HepG2 (cell line): ENCODE measurements at regions not wholly inside any gene's neighbourhood (a gene's known extent, or its start where the extent isn't known, plus 50 kb on each side); places are given as distances from the start of the nearest gene placed in this dataset.
A peak's percentile ranks its signal among the peaks of the same experiment; 100 is the strongest.

Experiments
- ASH2L ChIP-seq: fragments of 300-600, 200-600 bp; sonication (generic); IDR thresholded peaks from 2 replicates; pipeline ENCODE4 v1.7.0; 2017; ENCODE audit warnings: low read depth, mild to moderate bottlenecking, moderate library complexity, mixed read lengths, low read length; ENCODE audit not compliant: insufficient read length
- HNRNPK ChIP-seq: fragments of 200-400 bp; formaldehyde crosslinking; IDR thresholded peaks from 2 replicates; pipeline ENCODE4 v1.6.1; 2018; ENCODE audit warnings: low read length, low read depth, moderate library complexity, mild to moderate bottlenecking; ENCODE audit not compliant: poor library complexity, severe bottlenecking
- KDM4B ChIP-seq: sonication (generic); formaldehyde crosslinking; IDR thresholded peaks from 2 replicates; pipeline ENCODE4 v1.4.0; 2020; ENCODE audit warnings: missing genetic modification reagents
- KLF6 ChIP-seq: IDR thresholded peaks from 2 replicates; pipeline ENCODE4 v1.8.0; 2016; ENCODE audit warnings: missing biosample characterization, missing genetic modification reagents
- MBD4 ChIP-seq: IDR thresholded peaks from 2 replicates; pipeline ENCODE4 v1.6.1; 2012; ENCODE audit warnings: low read length, inconsistent platforms, borderline replicate concordance
- MXD4 ChIP-seq: IDR thresholded peaks from 2 replicates; pipeline ENCODE4 v1.6.1; 2016; ENCODE audit warnings: mild to moderate bottlenecking, missing biosample characterization, missing genetic modification reagents
- NFKBIZ ChIP-seq: IDR thresholded peaks from 2 replicates; pipeline ENCODE4 v1.6.1; 2018; ENCODE audit warnings: missing genetic modification reagents, missing compliant biosample characterization
- NKX3-1 ChIP-seq: sonication (generic); formaldehyde crosslinking; IDR thresholded peaks from 2 replicates; pipeline ENCODE4 v1.5.0; 2020; ENCODE audit warnings: missing genetic modification reagents
- PHB2 ChIP-seq: fragments of 450-650 bp; IDR thresholded peaks from 2 replicates; pipeline ENCODE4 v1.6.1; 2018; ENCODE audit not compliant: partially characterized antibody
- POLR2AphosphoS2 ChIP-seq: IDR thresholded peaks from 2 replicates; pipeline ENCODE4 v1.6.1; 2011; ENCODE audit warnings: low read depth, low read length, improper control_type of control experiment
- RARG ChIP-seq: sonication (generic); formaldehyde crosslinking; IDR thresholded peaks from 2 replicates; pipeline ENCODE4 v1.4.0; 2020; ENCODE audit warnings: low read depth, mild to moderate bottlenecking, missing genetic modification reagents
- RCOR2 ChIP-seq: IDR thresholded peaks from 2 replicates; pipeline ENCODE4 v1.6.1; 2016; ENCODE audit warnings: missing biosample characterization, missing genetic modification reagents
- SATB2 ChIP-seq: sonication (generic); formaldehyde crosslinking; IDR thresholded peaks from 2 replicates; pipeline ENCODE4 v1.5.0; 2020; ENCODE audit warnings: missing genetic modification reagents
- SIX1 ChIP-seq: sonication (generic); formaldehyde crosslinking; IDR thresholded peaks from 2 replicates; pipeline ENCODE4 v1.4.0; 2020; ENCODE audit warnings: missing genetic modification reagents, borderline replicate concordance
- SOX13 ChIP-seq, 3 experiments: fragments of 450-650 bp in 1 of 3; sonication (generic) in 1 of 3; formaldehyde crosslinking in 1 of 3; IDR thresholded peaks in 2 of 3; conservative IDR thresholded peaks in 1 of 3; 2 replicates each; pipeline versions ENCODE4 v1.5.0 to v1.6.1; 2016 to 2020; ENCODE audit warnings: antibody characterized with exemption in 1 of 3, mild to moderate bottlenecking in 1 of 3, missing compliant biosample characterization in 1 of 3, missing genetic modification reagents in 1 of 3, moderate library complexity in 1 of 3
- SOX6 ChIP-seq, 2 experiments: fragments of 450-650 bp in 1 of 2; sonication (generic) in 1 of 2; formaldehyde crosslinking in 1 of 2; IDR thresholded peaks; 2 replicates each; pipeline versions ENCODE4 v1.4.0 to v1.6.1; 2017 to 2020; ENCODE audit warnings: antibody characterized with exemption in 1 of 2, mild to moderate bottlenecking in 1 of 2, missing genetic modification reagents in 1 of 2
- SRY ChIP-seq: sonication (generic); formaldehyde crosslinking; IDR thresholded peaks from 2 replicates; pipeline ENCODE4 v1.8.0; 2022; ENCODE audit warnings: mild to moderate bottlenecking, missing genetic modification reagents
- ZBTB21 ChIP-seq: sonication (generic); formaldehyde crosslinking; IDR thresholded peaks from 2 replicates; pipeline ENCODE4 v1.4.0; 2020; ENCODE audit warnings: missing genetic modification reagents
- ZNF12 ChIP-seq: sonication (generic); formaldehyde crosslinking; IDR thresholded peaks from 2 replicates; pipeline ENCODE4 v1.5.0; 2020; ENCODE audit warnings: missing genetic modification reagents
- ZNF441 ChIP-seq: sonication (generic); formaldehyde crosslinking; IDR thresholded peaks from 2 replicates; pipeline ENCODE4 v1.7.0; 2021; ENCODE audit warnings: missing genetic modification reagents, borderline replicate concordance
- ZNF484 ChIP-seq: sonication (generic); formaldehyde crosslinking; IDR thresholded peaks from 2 replicates; pipeline ENCODE4 v1.5.1; 2020; ENCODE audit warnings: mild to moderate bottlenecking, low read depth, missing genetic modification reagents, borderline replicate concordance
- ZNF549 ChIP-seq: sonication (generic); formaldehyde crosslinking; IDR thresholded peaks from 2 replicates; pipeline ENCODE4 v1.5.0; 2020; ENCODE audit warnings: missing genetic modification reagents
- ZNF644 ChIP-seq: IDR thresholded peaks from 2 replicates; pipeline ENCODE4 v1.6.1; 2016; ENCODE audit warnings: low read depth
- TF ChIP-seq, protein P1 (sequence below): sonication (generic); formaldehyde crosslinking; IDR thresholded peaks from 2 replicates; pipeline ENCODE4 v1.4.0; 2020; ENCODE audit warnings: mild to moderate bottlenecking, missing genetic modification reagents
- TF ChIP-seq, protein P2 (sequence below): sonication (generic); formaldehyde crosslinking; IDR thresholded peaks from 2 replicates; pipeline ENCODE4 v1.4.0; 2020; ENCODE audit warnings: missing genetic modification reagents, borderline replicate concordance

- TF ChIP-seq, protein P1, sequence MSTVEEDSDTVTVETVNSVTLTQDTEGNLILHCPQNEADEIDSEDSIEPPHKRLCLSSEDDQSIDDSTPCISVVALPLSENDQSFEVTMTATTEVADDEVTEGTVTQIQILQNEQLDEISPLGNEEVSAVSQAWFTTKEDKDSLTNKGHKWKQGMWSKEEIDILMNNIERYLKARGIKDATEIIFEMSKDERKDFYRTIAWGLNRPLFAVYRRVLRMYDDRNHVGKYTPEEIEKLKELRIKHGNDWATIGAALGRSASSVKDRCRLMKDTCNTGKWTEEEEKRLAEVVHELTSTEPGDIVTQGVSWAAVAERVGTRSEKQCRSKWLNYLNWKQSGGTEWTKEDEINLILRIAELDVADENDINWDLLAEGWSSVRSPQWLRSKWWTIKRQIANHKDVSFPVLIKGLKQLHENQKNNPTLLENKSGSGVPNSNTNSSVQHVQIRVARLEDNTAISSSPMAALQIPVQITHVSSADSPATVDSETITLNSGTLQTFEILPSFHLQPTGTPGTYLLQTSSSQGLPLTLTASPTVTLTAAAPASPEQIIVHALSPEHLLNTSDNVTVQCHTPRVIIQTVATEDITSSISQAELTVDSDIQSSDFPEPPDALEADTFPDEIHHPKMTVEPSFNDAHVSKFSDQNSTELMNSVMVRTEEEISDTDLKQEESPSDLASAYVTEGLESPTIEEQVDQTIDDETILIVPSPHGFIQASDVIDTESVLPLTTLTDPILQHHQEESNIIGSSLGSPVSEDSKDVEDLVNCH: no peak
- TF ChIP-seq KLF6 (peak; percentile 76), NKX3-1 (CRISPR knock-in tag) (no peak), SOX6 (IDR thresholded peaks at IDR 0.05) (no peak), SOX6 (CRISPR knock-in tag; IDR thresholded peaks at IDR 0.05) (peak; percentile 95), SIX1 (CRISPR knock-in tag) (peak; percentile 63; the same call in 1 of the 2 replicates), POLR2AphosphoS2 (no peak), ZNF549 (CRISPR knock-in tag) (no peak), MXD4 (peak; percentile 88), NFKBIZ (CRISPR knock-in tag) (peak; percentile 96; the same call in 1 of the 2 replicates), HNRNPK (no peak), ASH2L (peak; percentile 57), MBD4 (no peak), SATB2 (CRISPR knock-in tag) (no peak), RARG (CRISPR knock-in tag) (no peak), KDM4B (CRISPR knock-in tag) (peak; percentile 83), ZNF484 (no peak), ZNF12 (peak; percentile 71; the same call in 1 of the 2 replicates), PHB2 (no peak), ZNF644 (CRISPR knock-in tag) (peak; percentile 88), SRY (no peak; the same call in 1 of the 2 replicates), ZBTB21 (CRISPR knock-in tag) (peak; percentile 83), RCOR2 (CRISPR knock-in tag) (peak; percentile 88), SOX13 (IDR thresholded peaks at IDR 0.05) (peak; percentile 64), SOX13 (CRISPR knock-in tag; conservative IDR thresholded peaks at IDR 0.05 in 1 of 2, IDR thresholded peaks at IDR 0.05 in 1 of 2) (peak in 1 of 2 experiments; percentile 94; a peak in 2 of 4 replicates), ZNF441 (no peak; the same call in 1 of the 2 replicates)
- TF ChIP-seq, protein P2, sequence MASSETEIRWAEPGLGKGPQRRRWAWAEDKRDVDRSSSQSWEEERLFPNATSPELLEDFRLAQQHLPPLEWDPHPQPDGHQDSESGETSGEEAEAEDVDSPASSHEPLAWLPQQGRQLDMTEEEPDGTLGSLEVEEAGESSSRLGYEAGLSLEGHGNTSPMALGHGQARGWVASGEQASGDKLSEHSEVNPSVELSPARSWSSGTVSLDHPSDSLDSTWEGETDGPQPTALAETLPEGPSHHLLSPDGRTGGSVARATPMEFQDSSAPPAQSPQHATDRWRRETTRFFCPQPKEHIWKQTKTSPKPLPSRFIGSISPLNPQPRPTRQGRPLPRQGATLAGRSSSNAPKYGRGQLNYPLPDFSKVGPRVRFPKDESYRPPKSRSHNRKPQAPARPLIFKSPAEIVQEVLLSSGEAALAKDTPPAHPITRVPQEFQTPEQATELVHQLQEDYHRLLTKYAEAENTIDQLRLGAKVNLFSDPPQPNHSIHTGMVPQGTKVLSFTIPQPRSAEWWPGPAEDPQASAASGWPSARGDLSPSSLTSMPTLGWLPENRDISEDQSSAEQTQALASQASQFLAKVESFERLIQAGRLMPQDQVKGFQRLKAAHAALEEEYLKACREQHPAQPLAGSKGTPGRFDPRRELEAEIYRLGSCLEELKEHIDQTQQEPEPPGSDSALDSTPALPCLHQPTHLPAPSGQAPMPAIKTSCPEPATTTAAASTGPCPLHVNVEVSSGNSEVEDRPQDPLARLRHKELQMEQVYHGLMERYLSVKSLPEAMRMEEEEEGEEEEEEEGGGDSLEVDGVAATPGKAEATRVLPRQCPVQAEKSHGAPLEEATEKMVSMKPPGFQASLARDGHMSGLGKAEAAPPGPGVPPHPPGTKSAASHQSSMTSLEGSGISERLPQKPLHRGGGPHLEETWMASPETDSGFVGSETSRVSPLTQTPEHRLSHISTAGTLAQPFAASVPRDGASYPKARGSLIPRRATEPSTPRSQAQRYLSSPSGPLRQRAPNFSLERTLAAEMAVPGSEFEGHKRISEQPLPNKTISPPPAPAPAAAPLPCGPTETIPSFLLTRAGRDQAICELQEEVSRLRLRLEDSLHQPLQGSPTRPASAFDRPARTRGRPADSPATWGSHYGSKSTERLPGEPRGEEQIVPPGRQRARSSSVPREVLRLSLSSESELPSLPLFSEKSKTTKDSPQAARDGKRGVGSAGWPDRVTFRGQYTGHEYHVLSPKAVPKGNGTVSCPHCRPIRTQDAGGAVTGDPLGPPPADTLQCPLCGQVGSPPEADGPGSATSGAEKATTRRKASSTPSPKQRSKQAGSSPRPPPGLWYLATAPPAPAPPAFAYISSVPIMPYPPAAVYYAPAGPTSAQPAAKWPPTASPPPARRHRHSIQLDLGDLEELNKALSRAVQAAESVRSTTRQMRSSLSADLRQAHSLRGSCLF (CRISPR knock-in tag): no peak
Measured at GRCh38 chr3:16060358-16060852, 114.1 kb upstream of the GALNT15 start (continued).
